Astrocyte of the cerebellum (primary cell): ENCODE measurements at regions not wholly inside any gene's neighbourhood (a gene's known extent, or its start where the extent isn't known, plus 50 kb on each side); places are given as distances from the start of the nearest gene placed in this dataset.
A peak's percentile ranks its signal among the peaks of the same experiment; 100 is the strongest.

Experiments used
- DNase-seq: peaks from one replicate; pipeline ENCODE4 v3.0.0-alpha.2; 2011; ENCODE audit warnings: low read depth
- H3K4me3 ChIP-seq: 2 replicates; pipeline ENCODE4 v1.5.1; 2011; ENCODE audit warnings: mild to moderate bottlenecking, low read depth, low read length, moderate library complexity
- in situ Hi-C: cut with HindIII; loops from 2 replicates; pipeline ENCODE4 v1.10.0; 2017; ENCODE audit warnings: low sequenced_read_pairs
- TF ChIP-seq, protein P1 (sequence below): IDR thresholded peaks from 2 replicates; pipeline ENCODE4 v1.5.1; 2012; ENCODE audit warnings: low read length, low read depth, moderate library complexity, mild to moderate bottlenecking; ENCODE audit errors: missing control alignments

DNA sequence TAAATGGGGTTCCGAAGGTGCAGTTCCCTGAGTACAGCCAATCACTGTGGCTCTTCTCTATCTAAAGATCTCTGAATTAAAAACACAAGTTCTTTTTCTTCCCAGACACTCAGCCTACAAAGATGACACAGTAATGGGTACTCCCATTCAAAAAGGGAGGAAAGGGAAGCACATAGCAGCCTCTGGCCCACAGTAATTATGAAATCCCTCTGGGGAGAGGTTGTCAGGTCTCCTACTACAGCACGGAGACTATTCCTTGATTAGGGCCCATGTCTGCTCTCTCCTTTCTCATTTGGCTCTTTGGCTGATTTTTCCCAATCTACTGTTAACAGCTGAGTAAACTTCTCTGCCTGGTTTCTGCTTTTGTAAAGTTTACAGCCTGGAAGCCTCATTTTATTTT is 62.0 kb upstream of the RANBP3L start:
- no peak overlapping the region for H3K4me3 ChIP-seq
- TF ChIP-seq, protein P1, sequence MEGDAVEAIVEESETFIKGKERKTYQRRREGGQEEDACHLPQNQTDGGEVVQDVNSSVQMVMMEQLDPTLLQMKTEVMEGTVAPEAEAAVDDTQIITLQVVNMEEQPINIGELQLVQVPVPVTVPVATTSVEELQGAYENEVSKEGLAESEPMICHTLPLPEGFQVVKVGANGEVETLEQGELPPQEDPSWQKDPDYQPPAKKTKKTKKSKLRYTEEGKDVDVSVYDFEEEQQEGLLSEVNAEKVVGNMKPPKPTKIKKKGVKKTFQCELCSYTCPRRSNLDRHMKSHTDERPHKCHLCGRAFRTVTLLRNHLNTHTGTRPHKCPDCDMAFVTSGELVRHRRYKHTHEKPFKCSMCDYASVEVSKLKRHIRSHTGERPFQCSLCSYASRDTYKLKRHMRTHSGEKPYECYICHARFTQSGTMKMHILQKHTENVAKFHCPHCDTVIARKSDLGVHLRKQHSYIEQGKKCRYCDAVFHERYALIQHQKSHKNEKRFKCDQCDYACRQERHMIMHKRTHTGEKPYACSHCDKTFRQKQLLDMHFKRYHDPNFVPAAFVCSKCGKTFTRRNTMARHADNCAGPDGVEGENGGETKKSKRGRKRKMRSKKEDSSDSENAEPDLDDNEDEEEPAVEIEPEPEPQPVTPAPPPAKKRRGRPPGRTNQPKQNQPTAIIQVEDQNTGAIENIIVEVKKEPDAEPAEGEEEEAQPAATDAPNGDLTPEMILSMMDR, result no peak
- in situ Hi-C loops, result loop anchor here (10.0 kb wide), 1 partner anchor 99 kb away; no protein-coding TSS in a partner anchor
- no peak for DNase-seq

DNA sequence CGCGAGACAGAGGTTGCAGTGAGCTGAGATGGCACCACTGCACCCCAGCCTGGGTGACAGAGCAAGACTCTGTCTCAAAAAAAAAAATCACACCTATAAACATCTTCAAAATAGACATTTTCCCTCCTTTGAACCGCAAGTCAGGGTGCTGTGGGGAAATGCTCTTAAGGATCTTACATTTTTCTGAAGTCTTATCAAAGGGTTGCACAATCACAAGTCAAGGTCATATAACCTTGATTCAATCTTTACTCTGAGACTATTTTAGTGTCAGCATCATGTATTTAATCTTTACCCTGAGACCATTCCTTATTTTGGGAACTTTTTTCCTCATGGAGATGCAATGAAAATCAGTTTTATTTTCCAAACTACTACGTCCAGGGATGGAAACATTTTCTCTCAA is 62.8 kb upstream of the RANBP3L start:
- DNase-seq, result no peak
- in situ Hi-C loops, result loop anchor here (10.0 kb wide), 1 partner anchor 100 kb away; no protein-coding TSS in a partner anchor
- H3K4me3 ChIP-seq, result no peak overlapping the region
- TF ChIP-seq, protein P1, result no peak

DNA sequence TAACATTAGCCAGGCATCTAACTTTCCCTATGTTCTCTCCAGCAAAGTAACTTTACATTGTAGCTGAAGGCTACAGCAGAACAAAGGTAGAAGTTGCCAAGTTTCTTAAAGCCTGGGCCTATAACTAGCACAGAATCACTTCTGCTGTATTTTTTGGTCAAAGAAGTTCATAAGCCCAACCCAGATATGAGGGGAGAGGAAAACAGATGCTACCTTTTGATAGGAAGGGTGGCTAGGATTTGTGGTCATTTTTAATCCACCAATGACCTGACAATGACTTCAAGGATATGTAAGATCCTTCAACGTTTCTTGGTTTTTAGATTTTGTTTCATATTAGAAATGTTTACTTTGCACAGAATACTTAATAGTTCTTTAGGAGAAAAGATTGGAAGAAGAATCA is 64.2 kb upstream of the RANBP3L start:
- H3K4me3 ChIP-seq, result no peak overlapping the region
- in situ Hi-C loops, result loop anchor here (10.0 kb wide), 1 partner anchor 101 kb away; no protein-coding TSS in a partner anchor
- TF ChIP-seq, protein P1, result no peak
- DNase-seq, result no peak

DNA sequence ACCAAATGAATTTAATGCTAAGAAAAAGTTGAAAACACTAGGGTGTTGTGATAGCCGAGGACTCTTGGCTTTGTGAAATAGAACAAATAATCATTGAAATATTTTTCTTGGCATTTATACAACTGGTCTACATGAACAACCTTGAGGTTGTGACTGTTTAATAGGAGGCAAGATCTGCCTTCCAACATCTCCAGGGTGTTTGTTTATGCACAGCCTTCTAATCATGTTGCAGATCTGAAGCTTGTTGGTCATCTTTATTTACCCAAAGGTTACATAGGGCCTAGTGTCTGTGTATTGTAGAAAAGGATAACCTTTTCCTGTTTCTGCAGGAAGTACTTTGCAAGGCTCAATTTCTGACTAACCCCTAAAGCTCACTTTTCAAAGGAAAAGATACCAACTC is 65.2 kb upstream of the RANBP3L start:
- in situ Hi-C loops, result loop anchor here (10.0 kb wide), 1 partner anchor 102 kb away; no protein-coding TSS in a partner anchor
- TF ChIP-seq, protein P1, result no peak
- DNase-seq, result no peak
- no peak overlapping the region for H3K4me3 ChIP-seq

DNA sequence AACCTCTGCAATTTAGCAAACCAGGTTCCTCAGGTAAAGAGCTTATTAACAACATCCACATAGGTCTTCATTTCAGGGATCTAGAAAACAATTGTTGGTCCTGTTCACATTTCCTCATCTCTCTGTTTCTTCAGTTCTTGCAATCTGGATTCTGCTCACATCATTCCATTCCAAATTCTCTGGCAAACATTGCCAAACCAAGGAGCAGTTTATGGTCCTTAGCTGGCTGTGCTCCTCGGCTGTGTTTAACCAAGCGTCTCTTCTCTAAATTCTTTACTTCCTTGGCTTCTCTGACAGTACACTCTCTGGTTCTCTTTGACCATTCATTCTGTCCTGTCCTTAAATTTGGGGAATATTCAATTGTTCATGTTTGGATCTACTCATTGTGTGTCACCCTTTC is 65.8 kb upstream of the RANBP3L start:
- DNase-seq, result peak; percentile 91
- H3K4me3 ChIP-seq, result no peak overlapping the region
- TF ChIP-seq, protein P1, result no peak
- in situ Hi-C loops, result loop anchor here (10.0 kb wide), 1 partner anchor 103 kb away; no protein-coding TSS in a partner anchor

DNA sequence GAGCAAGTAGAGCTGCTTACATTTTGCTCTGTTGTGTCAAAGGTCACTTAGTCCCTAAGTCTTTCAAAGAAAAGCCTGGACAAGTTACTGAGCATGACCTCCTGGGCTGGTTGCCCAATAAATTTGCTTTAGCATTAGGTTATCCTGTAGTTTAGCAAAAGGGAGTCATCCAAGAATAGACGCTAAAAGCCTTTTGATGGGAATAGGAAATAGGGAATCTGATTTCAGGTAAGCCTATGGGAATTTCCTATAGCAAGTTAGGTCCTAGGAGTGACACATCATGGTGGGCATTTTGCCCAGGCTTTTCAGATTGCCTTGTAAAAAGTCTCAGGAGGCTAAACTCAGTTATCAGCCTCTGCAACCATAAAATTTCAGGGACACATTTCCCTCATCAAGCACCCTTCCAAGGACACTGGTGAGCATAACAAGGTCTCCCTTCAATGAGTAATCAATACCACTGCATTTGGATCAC is 67.6 kb upstream of the RANBP3L start:
- H3K4me3 ChIP-seq, result no peak overlapping the region
- in situ Hi-C loops, result loop anchor here (10.0 kb wide), 1 partner anchor 104 kb away; no protein-coding TSS in a partner anchor
- peak; percentile 51 for DNase-seq
- TF ChIP-seq, protein P1, result no peak
